Sciatic nerve (tissue), 2 donors: ENCODE measurements at regions not wholly inside any gene's neighbourhood (a gene's known extent, or its start where the extent isn't known, plus 50 kb on each side); places are given as distances from the start of the nearest gene placed in this dataset.
A peak's percentile ranks its signal among the peaks of the same experiment; 100 is the strongest.

Source experiments
- ATAC-seq: fragments of 200-7000 bp; cut with Tn5 transposase; one replicate; pipeline ENCODE4 v1.9.1; 2020; ENCODE audit warnings: mild to moderate bottlenecking, moderate library complexity
- DNase-seq: peaks from one replicate; pipeline ENCODE4 v3.0.0-alpha.2; 2020; ENCODE audit warnings: low spot score
- intact Hi-C: fragments of 100-400 bp; cut with DNase I; formaldehyde crosslinking; loops from one replicate; pipeline ENCODE4 v1.14.2; 2022
- donor health status: DM: no; HTN: no; CAD: no.
- donor health status: DM: no; HTN: no; CAD: no.

- intact Hi-C loops, result no loop called here
- ATAC-seq, result peak; percentile 37
- DNase-seq, result no peak
Measured at GRCh38 chr15:77759896-77760592, 127.3 kb upstream of the LINGO1 start.

- intact Hi-C loops, result no loop called here
- ATAC-seq, result no peak
- DNase-seq, result no peak
Measured at GRCh38 chr15:77753939-77754338, 121.2 kb upstream of the LINGO1 start.

GRCh38 chr15:77753281-77753873 is 120.7 kb upstream of the LINGO1 start:
- ATAC-seq, result no peak
- no peak for DNase-seq
- intact Hi-C loops, result no loop called here

GRCh38 chr15:77749998-77750540 is 117.4 kb upstream of the LINGO1 start:
- DNase-seq, result no peak
- ATAC-seq, result no peak
- intact Hi-C loops, result no loop called here

- intact Hi-C loops, result no loop called here
- DNase-seq, result no peak
- no peak for ATAC-seq
Measured at GRCh38 chr15:77749236-77749997, 116.7 kb upstream of the LINGO1 start.

- no peak for DNase-seq
- intact Hi-C loops, result no loop called here
- no peak for ATAC-seq
Measured at GRCh38 chr15:77748078-77749064, 115.7 kb upstream of the LINGO1 start.

- DNase-seq, result no peak
- intact Hi-C loops, result no loop called here
- ATAC-seq, result no peak
Measured at GRCh38 chr15:77747175-77748077, 114.7 kb upstream of the LINGO1 start.

GRCh38 chr15:77746254-77747174 is 113.8 kb upstream of the LINGO1 start:
- ATAC-seq (no peak), DNase-seq (no peak)
- intact Hi-C loops, result no loop called here

GRCh38 chr15:77744398-77744797 is 111.7 kb upstream of the LINGO1 start:
- ATAC-seq (no peak), DNase-seq (no peak)
- intact Hi-C loops, result no loop called here

GRCh38 chr15:77742570-77742969 is 109.9 kb upstream of the LINGO1 start:
- no peak for DNase-seq
- intact Hi-C loops, result no loop called here
- no peak for ATAC-seq

GRCh38 chr15:77742127-77742526 is 109.4 kb upstream of the LINGO1 start:
- DNase-seq (no peak), ATAC-seq (no peak)
- intact Hi-C loops, result no loop called here

- no peak for ATAC-seq
- intact Hi-C loops, result no loop called here
- no peak for DNase-seq
Measured at GRCh38 chr15:77741106-77741505, 108.4 kb upstream of the LINGO1 start.

GRCh38 chr15:77739591-77740378 is 107.1 kb upstream of the LINGO1 start:
- intact Hi-C loops, result no loop called here
- ATAC-seq (no peak), DNase-seq (no peak)

- intact Hi-C loops, result no loop called here
Measured at GRCh38 chr15:77738441-77739302, 106.0 kb upstream of the LINGO1 start.

GRCh38 chr15:77738038-77738370 is 105.3 kb upstream of the LINGO1 start:
- ATAC-seq (no peak), DNase-seq (no peak)
- intact Hi-C loops, result no loop called here

More at GRCh38 chr15:77738441-77739302, 106.0 kb upstream of the LINGO1 start:
- DNase-seq, result no peak
- no peak for ATAC-seq
